ENCODE measurements at regions not wholly inside any gene's neighbourhood (a gene's known extent, or its start where the extent isn't known, plus 50 kb on each side); places are given as distances from the start of the nearest gene placed in this dataset.
A peak's percentile ranks its signal among the peaks of the same experiment; 100 is the strongest.

DNA sequence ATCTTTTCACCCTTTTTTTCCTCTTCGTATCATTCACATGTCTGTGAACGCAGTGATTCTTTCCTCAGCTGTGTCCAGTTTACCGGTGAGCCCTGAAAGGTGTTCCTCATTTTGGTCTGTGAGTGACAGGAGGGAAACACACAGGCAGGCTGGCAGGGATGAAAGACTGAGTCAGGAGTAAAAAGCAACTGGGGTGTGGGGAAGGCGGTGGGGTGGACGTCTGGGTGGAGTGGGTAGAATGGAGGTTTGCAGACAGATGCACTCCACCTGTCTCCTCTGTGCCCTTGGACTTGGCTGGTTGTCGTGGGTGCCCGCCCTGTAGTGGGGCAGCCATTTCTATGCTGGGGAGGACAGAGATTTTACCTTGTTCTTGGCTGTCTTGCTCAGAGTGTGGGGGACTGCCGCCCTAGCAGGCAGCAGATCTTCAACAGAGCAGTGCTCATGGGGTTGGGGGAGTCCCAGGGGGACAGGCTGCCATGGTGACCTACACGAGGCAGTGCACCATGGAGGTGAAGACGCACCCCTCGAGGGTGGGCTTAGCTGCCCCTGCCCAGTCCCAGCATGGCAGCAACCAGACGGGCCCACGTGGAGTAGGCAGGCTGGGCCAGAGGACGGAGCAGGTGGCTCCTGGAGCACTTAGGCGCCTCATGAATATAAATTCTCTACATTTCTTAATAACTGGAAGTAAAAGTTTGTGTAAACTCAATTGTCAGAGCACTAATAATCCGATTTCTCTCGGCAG is 603.7 kb downstream of the TBC1D22A start:
- no peaks in the 10 kb centered on the region for H3K36me3 ChIP-seq (ENCODE audit: control insufficient read depth, insufficient read depth, low read length)
- TF ChIP-seq, protein P1, sequence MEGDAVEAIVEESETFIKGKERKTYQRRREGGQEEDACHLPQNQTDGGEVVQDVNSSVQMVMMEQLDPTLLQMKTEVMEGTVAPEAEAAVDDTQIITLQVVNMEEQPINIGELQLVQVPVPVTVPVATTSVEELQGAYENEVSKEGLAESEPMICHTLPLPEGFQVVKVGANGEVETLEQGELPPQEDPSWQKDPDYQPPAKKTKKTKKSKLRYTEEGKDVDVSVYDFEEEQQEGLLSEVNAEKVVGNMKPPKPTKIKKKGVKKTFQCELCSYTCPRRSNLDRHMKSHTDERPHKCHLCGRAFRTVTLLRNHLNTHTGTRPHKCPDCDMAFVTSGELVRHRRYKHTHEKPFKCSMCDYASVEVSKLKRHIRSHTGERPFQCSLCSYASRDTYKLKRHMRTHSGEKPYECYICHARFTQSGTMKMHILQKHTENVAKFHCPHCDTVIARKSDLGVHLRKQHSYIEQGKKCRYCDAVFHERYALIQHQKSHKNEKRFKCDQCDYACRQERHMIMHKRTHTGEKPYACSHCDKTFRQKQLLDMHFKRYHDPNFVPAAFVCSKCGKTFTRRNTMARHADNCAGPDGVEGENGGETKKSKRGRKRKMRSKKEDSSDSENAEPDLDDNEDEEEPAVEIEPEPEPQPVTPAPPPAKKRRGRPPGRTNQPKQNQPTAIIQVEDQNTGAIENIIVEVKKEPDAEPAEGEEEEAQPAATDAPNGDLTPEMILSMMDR (IDR thresholded peaks at IDR 0.05; ENCODE audit: insufficient read depth, low read length, severe bottlenecking), result no peak
- no peaks in the 10 kb centered on the region for H3K27me3 ChIP-seq (ENCODE audit: control insufficient read depth, insufficient read depth, low read length)
- no peak overlapping the region for H3K4me3 ChIP-seq (ENCODE audit: low read depth, low read length)
- DNase-seq (ENCODE audit: low read depth) (no peak), FAIRE-seq (no peak)

DNA sequence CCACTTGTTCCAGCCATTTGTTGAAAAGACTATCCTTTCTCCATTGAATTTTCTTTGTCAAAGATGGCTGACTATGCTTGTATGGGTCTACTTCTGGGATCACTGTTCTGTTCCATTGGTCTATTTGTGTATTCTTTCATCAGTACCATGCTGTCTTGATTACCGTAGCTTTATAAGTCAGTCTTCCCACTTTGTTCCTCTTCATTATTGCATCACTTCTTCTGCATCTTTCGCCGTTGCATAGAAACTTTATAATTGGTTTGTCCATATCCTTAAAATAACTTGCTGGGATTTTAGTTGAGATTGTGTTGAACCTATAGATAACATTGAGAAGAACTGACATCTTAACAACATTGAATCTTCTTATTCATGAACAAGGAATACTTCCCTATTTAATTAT is 598.8 kb downstream of the TBC1D22A start:
- no peak for FAIRE-seq
- DNase-seq (ENCODE audit: low read depth), result no peak
- Histone ChIP-seq H3K27me3 (ENCODE audit: control insufficient read depth, insufficient read depth, low read length) (no peaks in the 10 kb centered on the region), H3K4me3 (ENCODE audit: low read depth, low read length) (no peak overlapping the region), H3K36me3 (ENCODE audit: control insufficient read depth, insufficient read depth, low read length) (no peaks in the 10 kb centered on the region)
- TF ChIP-seq, protein P1 (IDR thresholded peaks at IDR 0.05; ENCODE audit: insufficient read depth, low read length, severe bottlenecking), result no peak

DNA sequence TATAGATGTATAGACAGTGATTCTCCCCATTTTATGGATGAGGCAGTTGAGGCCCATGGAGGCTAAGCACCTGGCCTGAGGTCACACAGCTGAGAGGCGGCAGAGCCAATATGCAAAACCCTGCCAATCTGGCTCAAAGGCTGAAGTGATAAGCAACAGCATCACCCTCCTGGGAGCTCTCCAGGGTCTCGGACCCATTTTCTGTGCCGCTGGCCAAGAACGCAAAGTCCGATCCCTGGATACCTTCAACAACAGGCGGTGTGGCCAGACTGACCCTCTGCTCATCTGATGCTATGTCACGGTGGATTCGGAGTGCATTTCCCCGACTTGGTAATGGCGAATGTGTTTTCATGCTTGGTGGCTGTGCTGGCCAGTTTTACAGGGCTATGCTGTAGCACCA is 595.0 kb downstream of the TBC1D22A start:
- DNase-seq (ENCODE audit: low read depth) (no peak), FAIRE-seq (no peak)
- TF ChIP-seq, protein P1 (IDR thresholded peaks at IDR 0.05; ENCODE audit: insufficient read depth, low read length, severe bottlenecking), result no peak
- no peak overlapping the region for H3K4me3 ChIP-seq (ENCODE audit: low read depth, low read length)
- H3K27me3 ChIP-seq (ENCODE audit: control insufficient read depth, insufficient read depth, low read length), result no peaks in the 10 kb centered on the region
- no peaks in the 10 kb centered on the region for H3K36me3 ChIP-seq (ENCODE audit: control insufficient read depth, insufficient read depth, low read length)

DNA sequence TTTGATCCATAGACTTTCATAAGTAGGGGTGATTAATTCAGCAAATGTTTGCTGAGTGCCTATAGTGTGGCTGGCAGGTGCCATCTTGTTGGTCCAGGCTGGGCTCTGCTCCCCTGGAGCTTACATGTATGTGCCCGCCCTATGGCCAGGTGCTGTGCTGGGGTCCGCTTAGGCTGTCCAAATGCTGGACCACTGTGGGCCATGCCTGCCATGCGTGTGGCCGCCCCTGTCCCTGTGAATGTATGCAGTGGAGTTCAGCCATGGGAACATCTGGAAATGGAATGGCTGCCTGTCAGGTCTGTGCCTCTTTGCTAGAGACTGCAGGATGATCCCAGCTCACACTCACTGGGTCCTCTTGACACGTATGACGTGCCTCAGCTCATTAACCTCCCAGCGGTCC is 594.6 kb downstream of the TBC1D22A start:
- TF ChIP-seq, protein P1 (IDR thresholded peaks at IDR 0.05; ENCODE audit: insufficient read depth, low read length, severe bottlenecking), result no peak
- Histone ChIP-seq H3K27me3 (ENCODE audit: control insufficient read depth, insufficient read depth, low read length) (no peaks in the 10 kb centered on the region), H3K4me3 (ENCODE audit: low read depth, low read length) (no peak overlapping the region), H3K36me3 (ENCODE audit: control insufficient read depth, insufficient read depth, low read length) (no peaks in the 10 kb centered on the region)
- DNase-seq (ENCODE audit: low read depth), result no peak
- peak; percentile 7 for FAIRE-seq

DNA sequence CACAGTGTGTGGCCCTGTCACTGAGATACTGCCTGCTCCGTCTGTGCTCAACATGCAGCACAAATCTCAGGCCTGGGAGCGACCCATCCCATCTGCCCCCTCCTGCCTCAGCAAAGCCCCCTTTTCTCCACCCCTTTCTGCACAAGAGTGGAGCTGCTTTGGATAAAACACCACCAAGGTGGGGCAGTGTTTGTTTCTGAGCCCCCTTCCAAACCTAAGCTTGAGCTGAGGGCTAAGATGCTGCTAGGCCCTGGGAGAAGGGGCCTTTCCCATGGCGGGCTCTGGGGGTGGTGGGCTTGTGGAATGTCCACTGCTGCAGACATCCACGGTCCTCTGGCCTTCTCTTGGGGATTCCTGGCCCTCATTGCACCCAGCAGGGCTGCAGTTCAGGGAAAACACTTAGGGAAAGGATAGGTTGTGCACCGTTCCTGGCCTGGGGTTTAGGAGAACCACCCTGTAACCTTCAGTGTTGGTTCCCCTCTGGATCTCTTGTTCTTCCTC is 594.1 kb downstream of the TBC1D22A start:
- no peak overlapping the region for H3K4me3 ChIP-seq (ENCODE audit: low read depth, low read length)
- TF ChIP-seq, protein P1 (IDR thresholded peaks at IDR 0.05; ENCODE audit: insufficient read depth, low read length, severe bottlenecking), result no peak
- no peak for FAIRE-seq
- H3K27me3 ChIP-seq (ENCODE audit: control insufficient read depth, insufficient read depth, low read length), result no peaks in the 10 kb centered on the region
- no peaks in the 10 kb centered on the region for H3K36me3 ChIP-seq (ENCODE audit: control insufficient read depth, insufficient read depth, low read length)
- DNase-seq (ENCODE audit: low read depth), result no peak

Measured in bronchial epithelial cell (primary cell).